Spleen (tissue), 7 donors: ENCODE measurements at regions not wholly inside any gene's neighbourhood (a gene's known extent, or its start where the extent isn't known, plus 50 kb on each side); places are given as distances from the start of the nearest gene placed in this dataset.

ENCODE experiments used
- CTCF ChIP-seq, 11 experiments: fragments of 200-600 bp in 7 of 11; fragments of 450-650 bp in 4 of 11; sonication (generic) in 4 of 11; IDR thresholded peaks in 8 of 11; conservative IDR thresholded peaks in 3 of 11; 1 replicate in 7 of 11; 2 replicates in 4 of 11; pipeline versions ENCODE4 v1.4.0 to v1.8.0; 2016 to 2021; ENCODE audit warnings: antibody characterized with exemption in 11 of 11, inconsistent platforms in 4 of 11, mild to moderate bottlenecking in 1 of 11
- POLR2AphosphoS5 ChIP-seq, 3 donors: sonication (generic); formaldehyde crosslinking; IDR thresholded peaks; one replicate each; pipeline ENCODE4 v1.5.1; 2017; ENCODE audit warnings: antibody characterized with exemption in 3 of 3
- donor health status: DM: no; HTN: no; CAD: no; lungs with moderate emphysema.
- donor health status: DM: no; HTN: no; CAD: no.
- donor health status: DM: no; HTN: no; CAD: no.

DNA sequence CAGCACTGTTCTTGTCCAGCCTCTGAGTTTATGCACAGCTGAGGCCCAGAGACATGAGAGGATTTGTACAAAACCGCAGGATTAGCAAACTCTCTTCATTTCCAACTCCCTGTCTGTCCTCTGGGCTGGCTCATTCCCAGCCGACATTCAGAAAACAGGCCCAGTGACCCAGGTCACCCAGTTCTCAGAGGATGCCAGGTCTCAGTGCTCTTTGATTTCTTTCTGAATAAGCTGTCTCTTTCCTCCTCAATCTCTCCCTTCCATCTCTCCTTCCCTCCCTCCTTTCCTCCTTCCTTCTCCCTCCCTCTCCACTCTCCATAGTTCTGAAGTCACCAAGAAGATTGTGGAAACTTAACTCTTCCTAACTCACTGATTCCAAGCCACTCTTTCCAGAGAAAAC, 372.7 kb upstream of the SULF2 start:
- TF ChIP-seq POLR2AphosphoS5 (IDR thresholded peaks at IDR 0.05) (no peak), CTCF (IDR thresholded peaks at IDR 0.05 in 8 of 11, conservative IDR thresholded peaks at IDR 0.05 in 3 of 11) (no peak)
